SK-N-SH treated with all-trans-retinoic acid at 6 μM for 48 hours (cell line): ENCODE measurements at regions not wholly inside any gene's neighbourhood (a gene's known extent, or its start where the extent isn't known, plus 50 kb on each side); places are given as distances from the start of the nearest gene placed in this dataset.
"Not testable (repeated sequence)": the region's sequence is repeated elsewhere in the genome, so short reads cannot be mapped to it uniquely, and the experiment has no call there.

ENCODE experiments used
- ATAC-seq: fragments of 200-7000 bp; cut with Tn5 transposase; 3 replicates; pipeline ENCODE4 v1.9.1; 2020; ENCODE audit warnings: mild to moderate bottlenecking, moderate library complexity
- ARNTL ChIP-seq: fragments of 450-650 bp; formaldehyde crosslinking; IDR thresholded peaks from 2 replicates; pipeline ENCODE4 v1.5.0; 2020; ENCODE audit warnings: low read depth, mild to moderate bottlenecking, moderate library complexity, borderline replicate concordance
- BACH2 ChIP-seq: fragments of 250-450 bp; sonication (Bioruptor Pico); IDR thresholded peaks from 2 replicates; pipeline ENCODE4 v1.9.0; 2021; ENCODE audit warnings: mild to moderate bottlenecking, borderline replicate concordance
- CSDC2 ChIP-seq: fragments of 250-450 bp; sonication (Bioruptor Pico); IDR thresholded peaks from 2 replicates; pipeline ENCODE4 v1.5.0; 2020; ENCODE audit warnings: mild to moderate bottlenecking, moderate library complexity
- CSRNP3 ChIP-seq: fragments of 250-450 bp; sonication (Bioruptor Pico); IDR thresholded peaks from 2 replicates; pipeline ENCODE4 v1.5.1; 2021; ENCODE audit warnings: mild to moderate bottlenecking, moderate library complexity
- ESRRG ChIP-seq: fragments of 250-450 bp; sonication (Bioruptor Pico); IDR thresholded peaks from 2 replicates; pipeline ENCODE4 v1.6.1; 2021; ENCODE audit warnings: mild to moderate bottlenecking
- GLIS3 ChIP-seq: fragments of 250-450 bp; sonication (Bioruptor Pico); IDR thresholded peaks from 2 replicates; pipeline ENCODE4 v1.5.0; 2020; ENCODE audit warnings: mild to moderate bottlenecking, moderate library complexity
- ISL1 ChIP-seq: fragments of 250-450 bp; sonication (Bioruptor Pico); IDR thresholded peaks from 2 replicates; pipeline ENCODE4 v2.1.2; 2022; ENCODE audit warnings: mild to moderate bottlenecking, moderate library complexity
- OSR1 ChIP-seq: fragments of 250-450 bp; sonication (Bioruptor Pico); IDR thresholded peaks from 2 replicates; pipeline ENCODE4 v1.8.0; 2022; ENCODE audit warnings: moderate library complexity, mild to moderate bottlenecking, inconsistent platforms
- PATZ1 ChIP-seq: fragments of 250-450 bp; sonication (Bioruptor Pico); IDR thresholded peaks from 2 replicates; pipeline ENCODE4 v1.8.0; 2020; ENCODE audit warnings: mild to moderate bottlenecking, moderate library complexity, borderline replicate concordance
- PPARA ChIP-seq: fragments of 250-450 bp; sonication (Bioruptor Pico); IDR thresholded peaks from 2 replicates; pipeline ENCODE4 v1.5.0; 2020; ENCODE audit warnings: mild to moderate bottlenecking, borderline replicate concordance
- SNAI2 ChIP-seq: fragments of 250-450 bp; sonication (Bioruptor Pico); IDR thresholded peaks from 2 replicates; pipeline ENCODE4 v1.5.0; 2020; ENCODE audit warnings: mild to moderate bottlenecking, moderate library complexity
- TCF4 ChIP-seq: fragments of 250-450 bp; sonication (Bioruptor Pico); IDR thresholded peaks from 2 replicates; pipeline ENCODE4 v1.8.0; 2021; ENCODE audit warnings: mild to moderate bottlenecking, moderate library complexity, borderline replicate concordance
- TOX ChIP-seq: fragments of 250-450 bp; sonication (Bioruptor Pico); IDR thresholded peaks from 2 replicates; pipeline ENCODE4 v1.8.0; 2021; ENCODE audit warnings: mild to moderate bottlenecking, moderate library complexity, borderline replicate concordance
- TSHZ2 ChIP-seq: fragments of 250-450 bp; sonication (Bioruptor Pico); IDR thresholded peaks from 2 replicates; pipeline ENCODE4 v1.5.0; 2020; ENCODE audit warnings: mild to moderate bottlenecking, moderate library complexity
- ZC3H10 ChIP-seq: fragments of 250-450 bp; sonication (Bioruptor Pico); IDR thresholded peaks from 2 replicates; pipeline ENCODE4 v1.5.1; 2021; ENCODE audit warnings: mild to moderate bottlenecking, moderate library complexity
- ZFP3 ChIP-seq: fragments of 250-450 bp; sonication (Bioruptor Pico); IDR thresholded peaks from 2 replicates; pipeline ENCODE4 v1.5.0; 2020; ENCODE audit warnings: mild to moderate bottlenecking, moderate library complexity
- ZFP30 ChIP-seq: fragments of 450-650 bp; formaldehyde crosslinking; IDR thresholded peaks from 2 replicates; pipeline ENCODE4 v1.5.0; 2022; ENCODE audit warnings: mild to moderate bottlenecking, moderate library complexity
- ZNF70 ChIP-seq: fragments of 450-650 bp; formaldehyde crosslinking; IDR thresholded peaks from 2 replicates; pipeline ENCODE4 v1.5.0; 2020; ENCODE audit warnings: mild to moderate bottlenecking, moderate library complexity
- ZNF8 ChIP-seq: fragments of 450-650 bp; formaldehyde crosslinking; IDR thresholded peaks from 2 replicates; pipeline ENCODE4 v1.5.0; 2020; ENCODE audit warnings: mild to moderate bottlenecking, moderate library complexity
- TF ChIP-seq, protein P1 (sequence below): fragments of 250-450 bp; sonication (Bioruptor Pico); IDR thresholded peaks from 2 replicates; pipeline ENCODE4 v1.5.1; 2020; ENCODE audit warnings: low read depth, mild to moderate bottlenecking, moderate library complexity

GRCh38 chr5:40233268-40233667 is 446.4 kb upstream of the PTGER4 start:
- no peak for ATAC-seq
- TF ChIP-seq ESRRG (no peak), SNAI2 (CRISPR knock-in tag) (no peak), ZNF70 (CRISPR knock-in tag) (no peak), TOX (CRISPR knock-in tag) (no peak), GLIS3 (CRISPR knock-in tag) (no peak), ZFP3 (CRISPR knock-in tag) (no peak), ARNTL (CRISPR knock-in tag) (no peak), TCF4 (no peak), CSRNP3 (no peak), PPARA (no peak), ZFP30 (no peak), CSDC2 (no peak), ZNF8 (CRISPR knock-in tag) (no peak), OSR1 (CRISPR knock-in tag) (no peak)

DNA sequence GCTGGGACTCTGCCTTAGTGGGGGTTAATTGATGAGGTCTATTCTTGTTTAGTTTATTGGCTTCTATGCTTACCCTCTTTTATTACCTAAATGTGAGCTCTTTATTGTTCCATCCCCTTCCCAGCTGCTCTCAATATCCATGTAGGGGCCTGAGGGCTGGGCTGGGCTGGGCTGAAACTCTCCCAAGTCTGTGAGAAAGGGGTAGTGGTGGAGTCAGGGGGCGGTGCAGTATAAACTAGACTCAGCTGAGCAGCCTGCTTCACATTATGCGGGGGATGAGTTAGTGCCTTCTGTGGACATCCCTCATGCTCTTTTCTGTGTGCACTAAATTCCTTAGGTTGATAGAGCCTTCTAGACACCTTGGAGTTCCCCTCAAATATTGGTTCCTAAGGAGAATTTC is 451.8 kb upstream of the PTGER4 start:
- ATAC-seq: no peak
- TF ChIP-seq ZC3H10: no peak
- TF ChIP-seq PATZ1 (CRISPR knock-in tag): no peak
- TF ChIP-seq TSHZ2 (CRISPR knock-in tag): no peak
- no peak for TF ChIP-seq OSR1 (CRISPR knock-in tag)
- TF ChIP-seq ZFP30: no peak
- TF ChIP-seq ARNTL (CRISPR knock-in tag): no peak
- TF ChIP-seq TCF4: no peak
- no peak for TF ChIP-seq BACH2
- TF ChIP-seq SNAI2 (CRISPR knock-in tag): no peak
- no peak for TF ChIP-seq TOX (CRISPR knock-in tag)
- TF ChIP-seq ZNF8 (CRISPR knock-in tag): no peak
- TF ChIP-seq, all 23 proteins: peak for 0

- no peak for TF ChIP-seq TCF4
- no peak for TF ChIP-seq ESRRG
- TF ChIP-seq TOX (CRISPR knock-in tag): no peak
- no peak for TF ChIP-seq SNAI2 (CRISPR knock-in tag)
- TF ChIP-seq PATZ1 (CRISPR knock-in tag): no peak
- TF ChIP-seq, protein P1, sequence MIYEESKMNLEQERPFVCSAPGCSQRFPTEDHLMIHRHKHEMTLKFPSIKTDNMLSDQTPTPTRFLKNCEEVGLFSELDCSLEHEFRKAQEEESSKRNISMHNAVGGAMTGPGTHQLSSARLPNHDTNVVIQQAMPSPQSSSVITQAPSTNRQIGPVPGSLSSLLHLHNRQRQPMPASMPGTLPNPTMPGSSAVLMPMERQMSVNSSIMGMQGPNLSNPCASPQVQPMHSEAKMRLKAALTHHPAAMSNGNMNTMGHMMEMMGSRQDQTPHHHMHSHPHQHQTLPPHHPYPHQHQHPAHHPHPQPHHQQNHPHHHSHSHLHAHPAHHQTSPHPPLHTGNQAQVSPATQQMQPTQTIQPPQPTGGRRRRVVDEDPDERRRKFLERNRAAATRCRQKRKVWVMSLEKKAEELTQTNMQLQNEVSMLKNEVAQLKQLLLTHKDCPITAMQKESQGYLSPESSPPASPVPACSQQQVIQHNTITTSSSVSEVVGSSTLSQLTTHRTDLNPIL (CRISPR knock-in tag): no peak
- no peak for TF ChIP-seq PPARA
- no peak for ATAC-seq
Observed at GRCh38 chr5:40227366-40227765, 452.3 kb upstream of the PTGER4 start.

DNA sequence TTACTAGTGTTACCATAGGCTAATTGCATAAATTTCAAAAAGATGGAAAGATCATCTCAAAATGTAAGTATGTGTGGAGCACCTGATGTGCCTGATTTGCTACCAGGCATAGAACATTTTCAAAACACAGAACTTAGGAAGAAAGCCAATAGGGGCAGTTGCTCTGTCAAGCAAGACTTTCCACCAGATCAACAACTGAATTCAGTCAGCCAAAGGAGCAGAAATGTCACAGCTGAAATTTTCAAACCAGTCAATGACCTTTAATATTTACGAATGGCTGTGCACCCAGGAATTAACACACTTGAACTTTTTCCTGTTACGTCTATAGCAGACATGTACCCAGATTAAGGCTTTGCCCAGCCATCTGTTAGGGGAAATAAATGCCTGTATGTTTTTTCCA is 452.8 kb upstream of the PTGER4 start:
- no peak for TF ChIP-seq ZNF70 (CRISPR knock-in tag)
- TF ChIP-seq OSR1 (CRISPR knock-in tag): no peak
- no peak for TF ChIP-seq BACH2
- no peak for TF ChIP-seq TOX (CRISPR knock-in tag)
- TF ChIP-seq TSHZ2 (CRISPR knock-in tag): no peak
- no peak for TF ChIP-seq ZFP30
- no peak for TF ChIP-seq PATZ1 (CRISPR knock-in tag)
- TF ChIP-seq ISL1: no peak
- ATAC-seq: no peak

DNA sequence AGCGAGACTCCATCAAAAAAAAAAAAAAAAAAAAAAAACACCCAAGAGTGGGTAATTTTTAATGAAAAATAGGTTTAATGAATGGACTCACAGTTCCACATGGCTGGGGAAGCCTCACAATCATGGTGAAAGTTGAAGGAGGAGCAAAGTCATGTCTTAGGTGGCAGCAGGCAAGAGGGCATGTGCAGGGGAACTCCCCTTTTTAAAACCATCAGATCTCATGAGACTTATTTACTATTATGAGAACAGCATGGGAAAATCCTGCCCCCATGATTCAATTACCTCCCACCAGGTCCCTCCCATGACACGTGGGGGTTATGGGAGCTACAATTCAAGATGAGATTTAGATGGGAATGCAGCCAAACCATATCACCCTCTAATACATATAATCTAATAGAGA is 454.6 kb upstream of the PTGER4 start:
- ATAC-seq: not testable (repeated sequence)
